ENCODE measurements at regions not wholly inside any gene's neighbourhood (a gene's known extent, or its start where the extent isn't known, plus 50 kb on each side); places are given as distances from the start of the nearest gene placed in this dataset.

- Histone ChIP-seq H3K4me3 (no peak overlapping the region), H3K4me2 (no peak overlapping the region), H3K79me2 (replicated peaks; ENCODE audit: insufficient read depth) (no peaks in the 10 kb centered on the region), H3K27me3 (ENCODE audit: insufficient read depth) (no peaks in the 10 kb centered on the region), H3K36me3 (ENCODE audit: insufficient read depth) (no peaks in the 10 kb centered on the region), H3K9me2 (ENCODE audit: insufficient read depth) (0 out of 2 replicates have a peak, but pooled peaks cover 2% of the 10 kb centered on the region), H2AFZ (no peak overlapping the region), H3K4me1 (ENCODE audit: insufficient read depth) (no peaks in the 10 kb centered on the region; the same call in 1 of the 2 replicates), H4K20me1 (replicated peaks; ENCODE audit: insufficient read depth) (no peaks in the 10 kb centered on the region), H3F3A (replicated peaks; ENCODE audit: low read depth) (no peaks in the 10 kb centered on the region), H3K27ac (ENCODE audit: low read depth) (no peak overlapping the region)
- Mint-ChIP-seq H3K4me3 (no peak overlapping the region), H3K27ac (no peak overlapping the region), H3K36me3 (ENCODE audit: low read depth) (no peaks in the 10 kb centered on the region), H3K9me3 (peaks cover 3% of the 10 kb centered on the region; the same call in 2 of the 3 replicates), H3K27me3 (ENCODE audit: insufficient read depth, low read depth, poor library complexity) (peaks cover 8% of the 10 kb centered on the region), H3K4me1 (peaks cover 9% of the 10 kb centered on the region; the same call in 2 of the 3 replicates)
- ATAC-seq (no peak), DNase-seq (ENCODE audit: low spot score) (no peak)
- TF ChIP-seq CTCF (conservative IDR thresholded peaks at IDR 0.05; ENCODE audit: low read depth in 2 of 2): no peak
- TF ChIP-seq EZH2phosphoT487 (IDR thresholded peaks at IDR 0.05; ENCODE audit: unreplicated experiment): no peak
- TF ChIP-seq POLR2AphosphoS5 (IDR thresholded peaks at IDR 0.05; ENCODE audit: low read depth): no peak
- no peak for TF ChIP-seq ZNF462 (CRISPR knock-in tag; IDR thresholded peaks at IDR 0.05)
- TF ChIP-seq ZNF114 (CRISPR knock-in tag; IDR thresholded peaks at IDR 0.05): no peak
- TF ChIP-seq STAT1 (IDR thresholded peaks at IDR 0.05; ENCODE audit: unreplicated experiment): no peak
- TF ChIP-seq REST (IDR thresholded peaks at IDR 0.05; ENCODE audit: unreplicated experiment): no peak
- no peak for TF ChIP-seq EZH2 (IDR thresholded peaks at IDR 0.05; ENCODE audit: low read depth, unreplicated experiment)
- no peak for TF ChIP-seq JUNB (IDR thresholded peaks at IDR 0.05; ENCODE audit: unreplicated experiment)
- no peak for TF ChIP-seq NANOG (IDR thresholded peaks at IDR 0.05; ENCODE audit: borderline replicate concordance)
Observed at GRCh38 chr1:38589036-38589435, 270.5 kb downstream of the RRAGC start.

Data from GM23338 (cell line).